WTC11 (cell line): ENCODE measurements at regions not wholly inside any gene's neighbourhood (a gene's known extent, or its start where the extent isn't known, plus 50 kb on each side); places are given as distances from the start of the nearest gene placed in this dataset.

Experiments
- ATAC-seq: fragments of 200-7000 bp; cut with Tn5 transposase; 2 replicates; pipeline ENCODE4 v1.10.0; 2021; ENCODE audit warnings: mild to moderate bottlenecking, moderate library complexity
- CTCF ChIA-PET: fragments of 300-600 bp; sonication (Branson Sonifier 250); formaldehyde crosslinking; loops from one replicate; lab custom pipeline; 2021; ENCODE audit warnings: antibody characterized with exemption; lab: Charles Lee
- POLR2A ChIA-PET: fragments of 350-600 bp; sonication (Branson Sonifier 250); formaldehyde crosslinking; loops from one replicate; lab custom pipeline; 2021; ENCODE audit warnings: antibody characterized with exemption; lab: Charles Lee
- DNase-seq: peaks from one replicate; pipeline ENCODE4 v3.0.0; 2021; ENCODE audit warnings: low spot score
- H3K27ac Mint-ChIP-seq: 2 replicates; pipeline ENCODE4 v1.8.0; 2021; ENCODE audit warnings: mixed read lengths
- H3K27me3 Mint-ChIP-seq: 2 replicates; pipeline ENCODE4 v1.8.0; 2021; ENCODE audit warnings: low read depth, mild to moderate bottlenecking, moderate library complexity, mixed read lengths
- H3K36me3 Mint-ChIP-seq: 2 replicates; pipeline ENCODE4 v1.8.0; 2021; ENCODE audit warnings: mixed read lengths
- H3K4me1 Mint-ChIP-seq: 2 replicates; pipeline ENCODE4 v1.8.0; 2022; ENCODE audit warnings: mixed read lengths
- H3K4me3 Mint-ChIP-seq: 2 replicates; pipeline ENCODE4 v1.8.0; 2021; ENCODE audit warnings: mild to moderate bottlenecking, moderate library complexity, mixed read lengths
- H3K9me3 Mint-ChIP-seq: 2 replicates; pipeline ENCODE4 v1.8.0; 2021; ENCODE audit warnings: mixed read lengths
- CREB1 ChIP-seq: sonication (generic); formaldehyde crosslinking; IDR thresholded peaks from 2 replicates; pipeline ENCODE4 v1.8.0; 2023; ENCODE audit warnings: mild to moderate bottlenecking, missing genetic modification reagents
- ELF4 ChIP-seq: sonication (generic); formaldehyde crosslinking; IDR thresholded peaks from 2 replicates; pipeline ENCODE4 v1.8.1; 2022; ENCODE audit warnings: low read depth, mild to moderate bottlenecking, moderate library complexity, missing genetic modification reagents
- HMGA2 ChIP-seq: fragments of 250-450 bp; sonication (Bioruptor Pico); IDR thresholded peaks from 2 replicates; pipeline ENCODE4 v1.4.0; 2021; ENCODE audit warnings: mild to moderate bottlenecking, moderate library complexity
- MYBL2 ChIP-seq: sonication (generic); formaldehyde crosslinking; IDR thresholded peaks from 2 replicates; pipeline ENCODE4 v1.8.1; 2023; ENCODE audit warnings: mild to moderate bottlenecking, moderate library complexity, missing genetic modification reagents
- NFE2L1 ChIP-seq: sonication (generic); formaldehyde crosslinking; IDR thresholded peaks from 2 replicates; pipeline ENCODE4 v1.8.1; 2023; ENCODE audit warnings: missing genetic modification reagents
- OVOL2 ChIP-seq: fragments of 250-450 bp; sonication (Bioruptor Pico); IDR thresholded peaks from 2 replicates; pipeline ENCODE4 v1.9.0; 2021; ENCODE audit warnings: mild to moderate bottlenecking, borderline replicate concordance
- ZNF396 ChIP-seq: fragments of 250-450 bp; sonication (Bioruptor Pico); IDR thresholded peaks from 2 replicates; pipeline ENCODE4 v1.8.0; 2021; ENCODE audit warnings: mild to moderate bottlenecking, moderate library complexity, borderline replicate concordance
- ZNF423 ChIP-seq: fragments of 250-450 bp; sonication (Bioruptor Pico); IDR thresholded peaks from 2 replicates; pipeline ENCODE4 v2.1.2; 2022; ENCODE audit warnings: mild to moderate bottlenecking, moderate library complexity
- TF ChIP-seq, protein P1 (sequence below): fragments of 250-450 bp; sonication (Bioruptor Pico); IDR thresholded peaks from 2 replicates; pipeline ENCODE4 v2.1.2; 2022; ENCODE audit warnings: mild to moderate bottlenecking, moderate library complexity
- TF ChIP-seq, protein P2 (sequence below): sonication (generic); formaldehyde crosslinking; IDR thresholded peaks from 2 replicates; pipeline ENCODE4 v1.8.1; 2023; ENCODE audit warnings: mild to moderate bottlenecking, moderate library complexity, missing genetic modification reagents
- TF ChIP-seq, protein P3 (sequence below): sonication (generic); formaldehyde crosslinking; IDR thresholded peaks from 2 replicates; pipeline ENCODE4 v1.8.1; 2022; ENCODE audit warnings: low read depth, mild to moderate bottlenecking, moderate library complexity, missing genetic modification reagents, borderline replicate concordance
- TF ChIP-seq, protein P4 (sequence below): sonication (generic); formaldehyde crosslinking; IDR thresholded peaks from 2 replicates; pipeline ENCODE4 v1.8.0; 2023; ENCODE audit warnings: missing genetic modification reagents, mild to moderate bottlenecking, borderline replicate concordance
- TF ChIP-seq, protein P5 (sequence below): sonication (generic); formaldehyde crosslinking; IDR thresholded peaks from 2 replicates; pipeline ENCODE4 v1.8.0; 2022; ENCODE audit warnings: mild to moderate bottlenecking, missing genetic modification reagents
- TF ChIP-seq, protein P6 (sequence below): sonication (generic); formaldehyde crosslinking; IDR thresholded peaks from 2 replicates; pipeline ENCODE4 v1.8.1; 2023; ENCODE audit warnings: mild to moderate bottlenecking, missing genetic modification reagents, borderline replicate concordance
- TF ChIP-seq, protein P7 (sequence below): fragments of 250-450 bp; sonication (Bioruptor Pico); conservative IDR thresholded peaks from 2 replicates; pipeline ENCODE4 v1.9.0; 2021; ENCODE audit warnings: mild to moderate bottlenecking

DNA sequence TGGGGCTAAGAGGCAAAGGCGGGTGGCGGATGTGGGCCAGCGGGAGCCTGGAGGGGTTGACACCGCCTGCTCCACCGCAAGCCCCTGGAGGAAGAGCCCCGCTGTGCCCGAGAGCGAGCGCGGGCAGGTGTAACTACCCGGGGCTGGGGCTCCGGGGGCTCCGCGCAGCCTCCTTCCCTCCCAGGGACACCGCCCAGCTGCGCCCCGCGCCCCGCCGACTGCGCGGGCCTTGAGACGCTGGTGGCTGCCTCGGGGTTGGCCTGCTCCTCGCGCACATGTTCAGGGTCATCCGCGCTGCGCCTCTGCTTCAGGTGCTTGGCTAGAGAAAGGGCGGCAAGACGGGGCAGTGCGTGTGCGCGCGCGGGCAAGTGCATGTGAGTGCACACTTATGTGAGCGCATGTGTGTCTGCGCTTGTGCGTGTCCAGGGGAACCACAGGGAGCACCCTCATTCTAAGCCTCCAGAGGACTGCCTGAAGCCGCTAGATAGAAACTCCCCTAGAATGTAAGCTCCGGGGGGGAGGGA lies 197.5 kb upstream of the TMEM45B start (continued):
- TF ChIP-seq, protein P1, sequence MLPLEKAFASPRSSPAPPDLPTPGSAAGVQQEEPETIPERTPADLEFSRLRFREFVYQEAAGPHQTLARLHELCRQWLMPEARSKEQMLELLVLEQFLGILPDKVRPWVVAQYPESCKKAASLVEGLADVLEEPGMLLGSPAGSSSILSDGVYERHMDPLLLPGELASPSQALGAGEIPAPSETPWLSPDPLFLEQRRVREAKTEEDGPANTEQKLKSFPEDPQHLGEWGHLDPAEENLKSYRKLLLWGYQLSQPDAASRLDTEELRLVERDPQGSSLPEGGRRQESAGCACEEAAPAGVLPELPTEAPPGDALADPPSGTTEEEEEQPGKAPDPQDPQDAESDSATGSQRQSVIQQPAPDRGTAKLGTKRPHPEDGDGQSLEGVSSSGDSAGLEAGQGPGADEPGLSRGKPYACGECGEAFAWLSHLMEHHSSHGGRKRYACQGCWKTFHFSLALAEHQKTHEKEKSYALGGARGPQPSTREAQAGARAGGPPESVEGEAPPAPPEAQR (CRISPR knock-in tag): no peak
- TF ChIP-seq, protein P2, sequence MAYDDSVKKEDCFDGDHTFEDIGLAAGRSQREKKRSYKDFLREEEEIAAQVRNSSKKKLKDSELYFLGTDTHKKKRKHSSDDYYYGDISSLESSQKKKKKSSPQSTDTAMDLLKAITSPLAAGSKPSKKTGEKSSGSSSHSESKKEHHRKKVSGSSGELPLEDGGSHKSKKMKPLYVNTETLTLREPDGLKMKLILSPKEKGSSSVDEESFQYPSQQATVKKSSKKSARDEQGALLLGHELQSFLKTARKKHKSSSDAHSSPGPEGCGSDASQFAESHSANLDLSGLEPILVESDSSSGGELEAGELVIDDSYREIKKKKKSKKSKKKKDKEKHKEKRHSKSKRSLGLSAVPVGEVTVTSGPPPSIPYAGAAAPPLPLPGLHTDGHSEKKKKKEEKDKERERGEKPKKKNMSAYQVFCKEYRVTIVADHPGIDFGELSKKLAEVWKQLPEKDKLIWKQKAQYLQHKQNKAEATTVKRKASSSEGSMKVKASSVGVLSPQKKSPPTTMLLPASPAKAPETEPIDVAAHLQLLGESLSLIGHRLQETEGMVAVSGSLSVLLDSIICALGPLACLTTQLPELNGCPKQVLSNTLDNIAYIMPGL (CRISPR knock-in tag): no peak
- TF ChIP-seq ZNF423 (CRISPR knock-in tag) (no peak), OVOL2 (no peak)
- TF ChIP-seq, protein P3, sequence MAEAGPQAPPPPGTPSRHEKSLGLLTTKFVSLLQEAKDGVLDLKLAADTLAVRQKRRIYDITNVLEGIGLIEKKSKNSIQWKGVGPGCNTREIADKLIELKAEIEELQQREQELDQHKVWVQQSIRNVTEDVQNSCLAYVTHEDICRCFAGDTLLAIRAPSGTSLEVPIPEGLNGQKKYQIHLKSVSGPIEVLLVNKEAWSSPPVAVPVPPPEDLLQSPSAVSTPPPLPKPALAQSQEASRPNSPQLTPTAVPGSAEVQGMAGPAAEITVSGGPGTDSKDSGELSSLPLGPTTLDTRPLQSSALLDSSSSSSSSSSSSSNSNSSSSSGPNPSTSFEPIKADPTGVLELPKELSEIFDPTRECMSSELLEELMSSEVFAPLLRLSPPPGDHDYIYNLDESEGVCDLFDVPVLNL (CRISPR knock-in tag): no peak
- TF ChIP-seq, protein P4, sequence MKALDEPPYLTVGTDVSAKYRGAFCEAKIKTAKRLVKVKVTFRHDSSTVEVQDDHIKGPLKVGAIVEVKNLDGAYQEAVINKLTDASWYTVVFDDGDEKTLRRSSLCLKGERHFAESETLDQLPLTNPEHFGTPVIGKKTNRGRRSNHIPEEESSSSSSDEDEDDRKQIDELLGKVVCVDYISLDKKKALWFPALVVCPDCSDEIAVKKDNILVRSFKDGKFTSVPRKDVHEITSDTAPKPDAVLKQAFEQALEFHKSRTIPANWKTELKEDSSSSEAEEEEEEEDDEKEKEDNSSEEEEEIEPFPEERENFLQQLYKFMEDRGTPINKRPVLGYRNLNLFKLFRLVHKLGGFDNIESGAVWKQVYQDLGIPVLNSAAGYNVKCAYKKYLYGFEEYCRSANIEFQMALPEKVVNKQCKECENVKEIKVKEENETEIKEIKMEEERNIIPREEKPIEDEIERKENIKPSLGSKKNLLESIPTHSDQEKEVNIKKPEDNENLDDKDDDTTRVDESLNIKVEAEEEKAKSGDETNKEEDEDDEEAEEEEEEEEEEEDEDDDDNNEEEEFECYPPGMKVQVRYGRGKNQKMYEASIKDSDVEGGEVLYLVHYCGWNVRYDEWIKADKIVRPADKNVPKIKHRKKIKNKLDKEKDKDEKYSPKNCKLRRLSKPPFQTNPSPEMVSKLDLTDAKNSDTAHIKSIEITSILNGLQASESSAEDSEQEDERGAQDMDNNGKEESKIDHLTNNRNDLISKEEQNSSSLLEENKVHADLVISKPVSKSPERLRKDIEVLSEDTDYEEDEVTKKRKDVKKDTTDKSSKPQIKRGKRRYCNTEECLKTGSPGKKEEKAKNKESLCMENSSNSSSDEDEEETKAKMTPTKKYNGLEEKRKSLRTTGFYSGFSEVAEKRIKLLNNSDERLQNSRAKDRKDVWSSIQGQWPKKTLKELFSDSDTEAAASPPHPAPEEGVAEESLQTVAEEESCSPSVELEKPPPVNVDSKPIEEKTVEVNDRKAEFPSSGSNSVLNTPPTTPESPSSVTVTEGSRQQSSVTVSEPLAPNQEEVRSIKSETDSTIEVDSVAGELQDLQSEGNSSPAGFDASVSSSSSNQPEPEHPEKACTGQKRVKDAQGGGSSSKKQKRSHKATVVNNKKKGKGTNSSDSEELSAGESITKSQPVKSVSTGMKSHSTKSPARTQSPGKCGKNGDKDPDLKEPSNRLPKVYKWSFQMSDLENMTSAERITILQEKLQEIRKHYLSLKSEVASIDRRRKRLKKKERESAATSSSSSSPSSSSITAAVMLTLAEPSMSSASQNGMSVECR: no peak

DNA sequence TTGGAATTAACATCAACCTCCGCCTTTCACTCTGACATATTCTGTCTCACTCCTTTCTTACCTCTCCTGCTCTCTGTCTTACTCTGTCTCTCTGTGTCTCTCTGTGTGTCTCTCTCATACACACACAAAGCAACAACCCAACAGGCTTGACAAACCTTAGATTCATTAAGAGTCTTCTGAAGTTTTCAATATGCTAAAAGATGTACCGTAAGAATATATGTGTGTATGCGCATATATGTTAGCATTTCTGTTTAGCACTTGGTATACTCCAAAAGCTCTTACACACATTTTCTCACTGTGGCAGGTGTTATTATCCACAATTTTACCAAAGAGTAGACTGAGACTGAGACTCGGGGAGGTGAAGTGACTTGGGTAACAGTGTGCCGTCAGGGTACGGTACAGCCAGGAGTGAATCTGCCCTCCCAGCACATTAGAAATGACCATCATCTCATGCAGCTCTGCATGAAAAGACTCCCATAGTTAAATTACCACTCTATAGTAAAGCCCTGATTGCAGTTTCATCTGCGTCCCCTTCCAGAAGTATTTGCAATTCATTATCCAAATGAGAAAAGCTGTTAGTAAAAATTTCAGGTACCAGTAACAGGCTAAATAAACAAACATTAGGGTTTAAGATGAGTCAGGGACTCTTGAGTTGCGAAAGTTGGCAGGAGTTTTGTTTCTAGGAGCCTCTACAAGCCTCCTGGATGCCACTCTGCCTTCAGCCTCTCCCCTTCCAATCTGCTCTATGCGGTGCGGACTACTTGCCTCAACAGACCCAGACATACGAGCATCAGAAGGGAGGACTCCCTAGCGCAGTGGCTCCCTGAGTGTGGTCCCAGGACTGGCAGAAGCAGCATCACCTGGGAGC lies 195.2 kb upstream of the TMEM45B start:
- Mint-ChIP-seq H3K27me3 (no peaks in the 10 kb centered on the region), H3K27ac (no peak overlapping the region; the same call in 1 of the 2 replicates), H3K9me3 (no peaks in the 10 kb centered on the region), H3K4me1 (no peaks in the 10 kb centered on the region), H3K4me3 (no peak overlapping the region), H3K36me3 (no peaks in the 10 kb centered on the region)
- ChIA-PET POLR2A (no interaction called here), CTCF (no interaction called here)
- DNase-seq: no peak
- no peak for ATAC-seq
- TF ChIP-seq HMGA2 (CRISPR knock-in tag) (no peak), ZNF396 (no peak), MYBL2 (CRISPR knock-in tag) (no peak), ELF4 (CRISPR knock-in tag) (no peak), CREB1 (CRISPR knock-in tag) (no peak), NFE2L1 (no peak)
- TF ChIP-seq, protein P5, sequence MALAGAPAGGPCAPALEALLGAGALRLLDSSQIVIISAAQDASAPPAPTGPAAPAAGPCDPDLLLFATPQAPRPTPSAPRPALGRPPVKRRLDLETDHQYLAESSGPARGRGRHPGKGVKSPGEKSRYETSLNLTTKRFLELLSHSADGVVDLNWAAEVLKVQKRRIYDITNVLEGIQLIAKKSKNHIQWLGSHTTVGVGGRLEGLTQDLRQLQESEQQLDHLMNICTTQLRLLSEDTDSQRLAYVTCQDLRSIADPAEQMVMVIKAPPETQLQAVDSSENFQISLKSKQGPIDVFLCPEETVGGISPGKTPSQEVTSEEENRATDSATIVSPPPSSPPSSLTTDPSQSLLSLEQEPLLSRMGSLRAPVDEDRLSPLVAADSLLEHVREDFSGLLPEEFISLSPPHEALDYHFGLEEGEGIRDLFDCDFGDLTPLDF: no peak
- TF ChIP-seq, protein P6, sequence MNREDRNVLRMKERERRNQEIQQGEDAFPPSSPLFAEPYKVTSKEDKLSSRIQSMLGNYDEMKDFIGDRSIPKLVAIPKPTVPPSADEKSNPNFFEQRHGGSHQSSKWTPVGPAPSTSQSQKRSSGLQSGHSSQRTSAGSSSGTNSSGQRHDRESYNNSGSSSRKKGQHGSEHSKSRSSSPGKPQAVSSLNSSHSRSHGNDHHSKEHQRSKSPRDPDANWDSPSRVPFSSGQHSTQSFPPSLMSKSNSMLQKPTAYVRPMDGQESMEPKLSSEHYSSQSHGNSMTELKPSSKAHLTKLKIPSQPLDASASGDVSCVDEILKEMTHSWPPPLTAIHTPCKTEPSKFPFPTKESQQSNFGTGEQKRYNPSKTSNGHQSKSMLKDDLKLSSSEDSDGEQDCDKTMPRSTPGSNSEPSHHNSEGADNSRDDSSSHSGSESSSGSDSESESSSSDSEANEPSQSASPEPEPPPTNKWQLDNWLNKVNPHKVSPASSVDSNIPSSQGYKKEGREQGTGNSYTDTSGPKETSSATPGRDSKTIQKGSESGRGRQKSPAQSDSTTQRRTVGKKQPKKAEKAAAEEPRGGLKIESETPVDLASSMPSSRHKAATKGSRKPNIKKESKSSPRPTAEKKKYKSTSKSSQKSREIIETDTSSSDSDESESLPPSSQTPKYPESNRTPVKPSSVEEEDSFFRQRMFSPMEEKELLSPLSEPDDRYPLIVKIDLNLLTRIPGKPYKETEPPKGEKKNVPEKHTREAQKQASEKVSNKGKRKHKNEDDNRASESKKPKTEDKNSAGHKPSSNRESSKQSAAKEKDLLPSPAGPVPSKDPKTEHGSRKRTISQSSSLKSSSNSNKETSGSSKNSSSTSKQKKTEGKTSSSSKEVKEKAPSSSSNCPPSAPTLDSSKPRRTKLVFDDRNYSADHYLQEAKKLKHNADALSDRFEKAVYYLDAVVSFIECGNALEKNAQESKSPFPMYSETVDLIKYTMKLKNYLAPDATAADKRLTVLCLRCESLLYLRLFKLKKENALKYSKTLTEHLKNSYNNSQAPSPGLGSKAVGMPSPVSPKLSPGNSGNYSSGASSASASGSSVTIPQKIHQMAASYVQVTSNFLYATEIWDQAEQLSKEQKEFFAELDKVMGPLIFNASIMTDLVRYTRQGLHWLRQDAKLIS: no peak
- TF ChIP-seq, protein P7, sequence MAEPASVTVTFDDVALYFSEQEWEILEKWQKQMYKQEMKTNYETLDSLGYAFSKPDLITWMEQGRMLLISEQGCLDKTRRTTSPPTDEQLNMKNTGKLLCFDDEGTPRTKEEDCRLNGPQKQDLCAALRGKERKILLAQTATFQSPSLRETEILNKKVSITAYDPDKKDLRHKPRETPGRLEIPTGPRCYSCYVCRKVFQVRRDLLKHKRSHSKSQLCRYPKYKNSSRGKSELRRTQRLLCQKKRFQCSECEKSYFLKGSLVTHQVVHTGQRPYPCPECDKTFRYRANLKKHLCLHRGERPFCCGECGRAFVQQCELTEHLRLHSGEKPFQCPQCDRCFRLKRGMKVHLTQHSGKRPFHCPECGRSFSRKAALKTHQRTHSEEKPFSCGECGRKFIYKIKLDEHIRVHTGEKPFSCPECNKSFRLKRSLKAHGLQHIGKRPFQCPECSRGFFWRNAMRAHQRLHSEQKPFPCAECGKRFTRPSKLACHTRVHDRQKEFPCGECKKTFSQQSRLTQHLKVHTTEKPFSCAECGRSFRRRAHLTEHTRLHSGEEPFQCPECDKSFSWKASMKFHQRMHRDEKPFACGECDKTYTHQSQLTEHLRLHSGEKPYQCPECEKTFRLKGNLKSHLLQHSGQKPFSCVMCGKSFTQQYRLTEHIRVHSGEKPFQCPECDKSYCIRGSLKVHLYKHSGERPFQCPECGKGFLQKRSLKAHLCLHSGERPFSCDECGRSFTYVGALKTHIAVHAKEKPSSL (CRISPR knock-in tag): no peak
